GM18502 (cell line): ENCODE measurements at regions not wholly inside any gene's neighbourhood (a gene's known extent, or its start where the extent isn't known, plus 50 kb on each side); places are given as distances from the start of the nearest gene placed in this dataset.

Source experiments
- ATAC-seq: cut with Tn5 transposase; IDR thresholded peaks from one replicate; pipeline ENCODE4 v1.9.1; 2021; ENCODE audit warnings: mild to moderate bottlenecking; ENCODE audit not compliant: unreplicated experiment, poor library complexity

DNA sequence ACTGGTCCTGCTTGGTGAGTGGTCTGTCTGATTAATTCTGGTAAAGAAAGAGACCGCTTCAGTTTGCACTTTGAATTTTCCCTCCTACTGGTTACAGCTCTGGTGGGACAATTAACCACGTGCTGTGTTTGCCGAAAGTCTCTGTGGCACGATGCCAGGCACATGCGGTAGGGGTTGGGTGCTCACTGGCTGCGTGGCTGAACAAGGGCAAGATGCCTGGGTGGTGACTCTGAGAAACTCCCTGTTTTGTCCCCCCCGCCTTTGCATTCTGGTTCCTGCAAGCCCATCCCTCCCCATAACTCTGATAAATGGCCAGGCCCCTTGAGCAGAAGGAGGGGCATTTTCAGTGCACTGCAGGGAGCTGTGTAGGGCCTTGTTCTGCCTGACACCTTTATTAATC is 206.1 kb downstream of the TFCP2L1 start:
- no peak for ATAC-seq

GRCh38 chr2:121080013-121080772 is 204.8 kb downstream of the TFCP2L1 start:
- no peak for ATAC-seq

DNA sequence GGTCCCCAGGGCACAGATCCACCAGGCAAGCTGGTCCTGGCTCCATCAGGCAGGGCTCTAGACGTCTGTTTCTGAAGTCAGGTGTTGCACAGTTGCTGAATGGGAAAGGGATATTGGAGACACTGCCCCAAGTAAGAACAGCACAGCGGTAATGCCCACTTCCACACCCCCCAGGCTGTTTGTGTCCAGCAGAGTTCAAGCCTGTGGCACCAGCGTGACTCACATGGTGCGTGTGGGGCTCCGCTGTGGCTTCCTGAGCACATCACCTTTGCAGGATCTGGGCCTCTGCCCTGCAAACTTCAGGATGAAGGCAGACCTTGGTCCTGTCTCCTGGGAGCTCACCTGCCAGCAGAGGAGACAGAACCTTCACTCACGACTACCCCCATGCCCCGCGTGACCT is 203.3 kb downstream of the TFCP2L1 start:
- ATAC-seq, result no peak

- ATAC-seq, result no peak
These were observed 202.8 kb downstream of the TFCP2L1 start for GRCh38 chr2:121082191-121082590.

- no peak for ATAC-seq
These were observed 200.8 kb downstream of the TFCP2L1 start for GRCh38 chr2:121084130-121084680.

- no peak for ATAC-seq
These were observed 199.2 kb downstream of the TFCP2L1 start for GRCh38 chr2:121085801-121086200.

- ATAC-seq, result no peak
These were observed 198.6 kb downstream of the TFCP2L1 start for GRCh38 chr2:121086450-121086849.

DNA sequence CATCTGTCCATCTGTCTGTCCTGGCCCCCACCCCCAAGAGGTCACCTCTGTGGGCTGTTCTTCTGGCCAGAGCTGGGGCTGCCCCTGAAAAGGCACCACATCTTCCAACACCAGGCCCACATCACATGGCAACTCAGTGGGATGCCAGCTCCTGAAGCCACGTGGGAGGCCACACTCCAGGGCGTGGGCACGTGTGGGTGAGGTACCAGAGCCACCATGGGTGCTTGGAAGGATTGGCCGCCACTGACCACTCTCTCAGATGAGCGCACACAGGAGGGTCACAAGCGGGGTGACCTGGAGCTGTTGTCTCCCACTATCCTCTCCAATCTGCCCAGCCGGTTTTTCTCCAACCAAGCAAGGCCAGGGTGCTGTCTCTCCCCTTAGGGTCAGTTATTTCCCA is 197.9 kb downstream of the TFCP2L1 start:
- no peak for ATAC-seq

DNA sequence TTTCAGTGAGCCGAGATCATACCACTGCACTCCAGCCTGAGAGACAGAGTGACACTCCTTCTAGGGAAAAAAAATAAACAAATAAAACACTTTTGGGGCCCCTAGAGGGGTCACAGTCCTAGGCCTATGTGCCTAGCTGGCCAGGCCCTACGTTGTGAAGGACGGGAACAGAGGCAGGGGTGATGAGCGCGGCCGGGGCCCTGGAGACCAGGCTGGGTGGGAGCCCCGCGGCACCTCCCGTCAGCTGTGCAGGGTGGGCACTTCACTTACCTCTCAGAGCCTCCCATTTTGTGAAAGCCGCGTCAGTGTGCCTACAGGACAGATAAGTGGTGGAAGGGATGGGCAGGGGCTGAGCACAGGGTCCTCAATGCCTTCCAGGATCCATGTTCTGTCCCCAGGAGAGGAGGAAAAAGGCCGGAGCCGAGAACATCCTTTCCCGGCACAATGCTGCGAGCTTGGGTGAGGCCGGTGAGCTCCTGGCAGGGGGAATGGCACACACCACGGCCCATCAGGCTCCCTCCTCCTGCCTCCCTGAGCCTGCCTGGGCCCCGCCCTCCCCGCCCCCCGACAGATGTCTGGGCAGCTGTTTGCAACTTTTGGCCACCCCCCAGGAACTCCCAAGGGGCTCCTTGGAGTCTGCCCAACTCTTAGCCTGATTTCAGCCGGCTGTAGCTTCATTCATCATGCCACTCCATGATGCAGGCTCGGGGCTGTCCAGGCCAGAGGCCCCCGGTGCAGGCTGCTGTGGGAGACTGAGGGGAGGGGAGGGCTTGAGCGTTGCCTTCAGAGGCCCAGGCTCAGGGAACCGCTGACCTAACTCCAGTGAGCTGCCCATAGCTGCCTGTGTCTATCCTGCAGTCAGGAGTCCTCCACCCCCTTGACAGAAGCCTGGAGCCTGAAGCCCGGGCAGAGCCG is 196.5 kb downstream of the TFCP2L1 start:
- no peak for ATAC-seq

DNA sequence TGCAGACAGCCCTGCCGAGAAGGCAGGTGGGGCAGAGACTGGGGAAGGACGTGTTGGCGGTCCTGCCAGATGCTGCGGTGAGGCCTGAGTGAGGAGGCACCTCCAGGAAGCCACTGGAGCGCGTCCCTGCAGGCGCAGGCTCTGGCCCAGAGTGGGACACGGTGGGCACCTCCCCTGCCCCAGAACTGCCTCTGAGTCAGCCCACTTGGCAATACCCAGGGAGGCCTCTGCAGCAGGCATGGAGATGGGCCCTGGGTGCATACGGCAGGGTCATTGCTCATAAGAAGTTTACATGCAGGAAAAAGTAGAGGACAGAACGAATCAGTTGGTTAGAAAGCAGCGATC is 195.9 kb downstream of the TFCP2L1 start:
- no peak for ATAC-seq

GRCh38 chr2:121090088-121090715 is 194.8 kb downstream of the TFCP2L1 start:
- no peak for ATAC-seq

- no peak for ATAC-seq
These were observed 192.9 kb downstream of the TFCP2L1 start for GRCh38 chr2:121092095-121092494.

DNA sequence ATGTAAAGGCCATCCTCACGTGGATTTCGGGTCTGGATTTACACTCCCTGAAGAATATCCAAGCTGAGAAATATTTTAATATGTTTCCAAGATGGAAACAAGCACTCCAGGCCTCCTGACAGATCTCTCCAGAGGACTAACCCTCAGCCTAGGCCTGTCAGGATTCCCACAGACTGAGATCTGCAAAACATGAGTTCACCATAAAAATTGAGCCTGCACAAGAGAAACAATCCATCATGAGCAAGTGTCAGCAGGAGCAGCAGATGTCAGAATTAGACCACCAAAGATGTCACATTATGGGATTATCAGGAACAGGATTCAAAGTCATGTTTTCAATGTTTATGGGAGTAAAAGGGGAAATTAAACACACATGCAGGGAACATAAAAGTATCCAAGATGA is 191.3 kb downstream of the TFCP2L1 start:
- ATAC-seq, result no peak

GRCh38 chr2:121094101-121094500 is 190.9 kb downstream of the TFCP2L1 start:
- no peak for ATAC-seq

- ATAC-seq, result no peak
These were observed 190.2 kb downstream of the TFCP2L1 start for GRCh38 chr2:121094845-121095244.

DNA sequence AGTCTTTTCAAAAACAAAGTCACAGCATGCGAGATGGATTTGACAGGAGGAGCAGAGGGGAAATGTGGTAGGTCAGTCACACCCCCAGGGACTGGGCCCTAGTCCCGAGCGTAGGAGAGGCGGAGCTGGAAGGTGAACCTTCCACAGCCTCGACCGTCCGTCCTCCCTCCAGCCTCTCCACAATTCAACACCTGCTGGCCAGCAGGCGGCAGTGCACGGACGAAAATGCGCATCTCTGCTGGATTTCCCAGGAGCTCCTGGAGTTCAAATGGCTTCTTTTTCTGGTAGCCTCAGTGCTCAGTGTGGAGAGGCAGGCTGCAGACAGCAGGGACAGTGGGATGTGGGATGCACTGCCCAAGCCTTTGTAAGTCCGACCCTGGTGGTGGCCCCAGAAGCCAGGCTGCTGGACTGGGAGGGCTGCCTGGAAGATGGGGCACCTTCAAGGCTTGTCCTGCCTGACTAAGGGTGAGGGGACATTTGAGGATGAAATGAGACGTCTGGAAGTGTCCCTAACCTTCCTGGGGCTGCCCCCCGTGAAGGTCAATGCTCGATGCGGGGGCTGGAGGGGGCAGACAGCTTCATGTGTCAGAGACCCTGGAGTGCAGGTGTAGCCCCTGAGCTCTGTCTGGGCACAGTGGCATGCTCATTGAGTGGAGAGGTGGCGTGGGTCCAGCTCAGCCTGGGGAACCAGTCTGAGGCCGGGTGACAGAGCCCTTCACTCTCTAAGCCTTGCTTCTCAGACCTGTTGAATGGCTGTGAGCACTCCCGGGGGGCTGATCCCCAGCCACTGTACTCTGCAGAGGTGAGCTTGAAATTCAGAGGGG is 189.5 kb downstream of the TFCP2L1 start:
- ATAC-seq, result no peak

- no peak for ATAC-seq
These were observed 188.4 kb downstream of the TFCP2L1 start for GRCh38 chr2:121096611-121097010.

DNA sequence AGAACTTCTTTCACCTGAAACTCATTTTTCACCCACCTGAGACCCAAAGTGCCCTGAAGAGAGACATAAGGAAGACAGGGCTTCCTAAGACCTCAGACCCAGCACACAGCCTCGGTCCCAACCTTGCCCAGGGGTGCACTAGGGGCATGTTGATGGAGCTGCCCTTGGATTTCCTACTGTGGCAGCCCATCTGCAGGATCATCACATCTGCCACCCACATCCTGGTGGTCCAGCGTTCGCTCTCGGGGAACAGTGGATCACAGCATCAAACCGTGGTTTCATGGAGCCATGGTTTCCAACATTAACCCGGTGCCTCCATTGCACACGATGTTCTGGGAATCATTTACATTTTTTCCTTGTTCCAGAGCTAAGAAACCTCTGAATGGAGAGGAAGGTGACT is 186.4 kb downstream of the TFCP2L1 start:
- ATAC-seq, result no peak

GRCh38 chr2:121099329-121100290 is 185.4 kb downstream of the TFCP2L1 start:
- ATAC-seq, result no peak
